HG03520 (cell line): ENCODE measurements at regions not wholly inside any gene's neighbourhood (a gene's known extent, or its start where the extent isn't known, plus 50 kb on each side); places are given as distances from the start of the nearest gene placed in this dataset.
A peak's percentile ranks its signal among the peaks of the same experiment; 100 is the strongest.

ENCODE experiments used
- ATAC-seq: cut with Tn5 transposase; IDR thresholded peaks from one replicate; pipeline ENCODE4 v1.9.1; 2021; ENCODE audit warnings: mild to moderate bottlenecking, moderate library complexity; ENCODE audit not compliant: unreplicated experiment

- no peak for ATAC-seq
Measured at GRCh38 chr6:137434640-137435039, 59.6 kb downstream of the OLIG3 start.

- ATAC-seq: peak; percentile 53
Measured at GRCh38 chr6:137432054-137432611, 62.1 kb downstream of the OLIG3 start.

DNA sequence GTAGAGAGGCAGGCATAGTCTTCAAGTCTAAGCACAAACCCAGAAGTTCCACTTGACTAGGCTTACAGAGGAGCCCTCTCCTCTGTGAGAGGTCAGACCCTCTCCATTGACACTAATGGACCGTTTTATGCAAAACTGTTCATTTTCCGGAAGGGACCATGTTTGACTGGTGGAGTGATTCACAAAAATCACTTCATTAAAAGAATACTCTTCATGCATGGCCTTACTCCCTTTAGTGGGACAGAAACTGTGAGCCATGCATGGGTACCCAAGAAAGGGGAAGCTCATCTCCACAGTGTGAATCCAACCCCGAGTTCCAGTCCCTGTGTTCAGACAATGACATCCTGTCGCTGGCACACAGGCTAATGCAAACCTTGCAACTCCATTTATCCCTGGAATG lies 63.2 kb downstream of the OLIG3 start:
- no peak for ATAC-seq

- ATAC-seq: no peak
Measured at GRCh38 chr6:137427656-137428290, 66.4 kb downstream of the OLIG3 start.

- no peak for ATAC-seq
Measured at GRCh38 chr6:137426007-137426689, 68.0 kb downstream of the OLIG3 start.

DNA sequence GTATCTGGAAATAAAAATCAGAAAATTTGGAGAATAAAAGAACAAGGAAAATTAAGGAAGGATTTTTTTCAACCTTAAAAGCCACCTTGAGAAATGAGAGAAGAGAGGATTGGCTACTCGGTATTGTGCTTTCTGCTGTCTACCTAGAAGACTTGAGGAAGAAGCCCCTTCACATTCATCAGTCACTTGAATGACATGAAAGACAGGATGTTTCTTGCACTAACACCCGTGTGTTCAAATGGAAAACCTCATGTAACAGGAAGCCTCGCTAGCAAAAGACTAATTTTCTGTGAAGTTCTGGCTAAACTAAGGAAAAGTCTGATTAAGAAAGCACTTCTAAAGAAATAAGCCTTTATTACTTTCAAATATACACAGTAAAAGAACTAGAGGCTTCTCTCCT lies 69.9 kb downstream of the OLIG3 start:
- ATAC-seq: no peak

GRCh38 chr6:137423451-137424168 lies 70.6 kb downstream of the OLIG3 start:
- no peak for ATAC-seq

- no peak for ATAC-seq
Measured at GRCh38 chr6:137417396-137417795, 76.8 kb downstream of the OLIG3 start.

DNA sequence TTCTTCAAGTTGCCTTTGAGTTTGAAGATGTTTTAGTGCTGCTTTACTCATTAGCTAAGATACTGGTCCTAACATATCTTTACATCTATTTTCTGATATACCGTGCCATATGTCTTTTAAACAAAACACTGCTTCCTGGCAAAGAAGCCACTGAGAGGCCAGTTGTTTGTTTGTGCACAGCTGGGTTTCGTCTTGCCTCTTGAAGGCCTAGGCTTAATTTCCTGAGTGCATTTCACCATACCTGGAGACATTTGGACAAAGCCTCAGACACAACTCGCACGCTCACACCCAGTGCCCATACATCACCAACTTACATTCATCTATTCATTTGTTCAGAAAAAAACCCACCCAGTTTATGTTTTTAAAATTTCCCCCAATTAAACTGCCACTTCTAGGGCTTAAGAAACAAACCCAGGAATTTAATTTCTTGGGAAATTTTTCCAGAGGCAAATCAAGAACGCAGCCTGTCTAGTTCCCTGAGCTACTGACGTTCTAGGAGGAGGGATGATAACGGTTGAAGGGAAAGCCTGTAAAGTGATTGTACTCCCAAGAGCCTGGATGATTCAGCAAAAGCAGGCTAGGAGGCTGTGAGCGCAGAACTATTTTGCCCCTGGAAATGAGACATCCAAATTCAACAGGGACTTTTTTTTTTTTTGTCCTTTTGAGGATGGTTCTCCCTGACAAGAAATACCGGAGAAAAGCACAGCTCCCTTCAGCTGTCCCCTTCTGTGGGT lies 77.7 kb downstream of the OLIG3 start:
- ATAC-seq: no peak

DNA sequence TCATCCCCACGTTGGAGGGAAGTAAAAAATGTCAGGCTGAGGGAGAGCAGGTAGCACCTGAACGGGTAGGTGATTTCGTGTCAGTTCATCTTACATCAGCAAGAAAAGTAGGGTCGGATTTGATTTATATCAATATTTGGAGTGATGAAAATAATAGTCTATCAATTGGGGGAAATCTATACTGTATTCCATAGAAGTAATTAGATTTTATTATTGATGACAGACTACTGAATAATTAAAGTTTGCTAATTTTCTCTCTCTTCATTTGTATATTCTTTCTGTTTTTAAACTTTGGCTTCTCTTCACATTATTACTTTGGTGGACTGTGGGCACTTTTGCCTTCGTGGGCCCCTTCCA lies 78.4 kb downstream of the OLIG3 start:
- ATAC-seq: no peak

DNA sequence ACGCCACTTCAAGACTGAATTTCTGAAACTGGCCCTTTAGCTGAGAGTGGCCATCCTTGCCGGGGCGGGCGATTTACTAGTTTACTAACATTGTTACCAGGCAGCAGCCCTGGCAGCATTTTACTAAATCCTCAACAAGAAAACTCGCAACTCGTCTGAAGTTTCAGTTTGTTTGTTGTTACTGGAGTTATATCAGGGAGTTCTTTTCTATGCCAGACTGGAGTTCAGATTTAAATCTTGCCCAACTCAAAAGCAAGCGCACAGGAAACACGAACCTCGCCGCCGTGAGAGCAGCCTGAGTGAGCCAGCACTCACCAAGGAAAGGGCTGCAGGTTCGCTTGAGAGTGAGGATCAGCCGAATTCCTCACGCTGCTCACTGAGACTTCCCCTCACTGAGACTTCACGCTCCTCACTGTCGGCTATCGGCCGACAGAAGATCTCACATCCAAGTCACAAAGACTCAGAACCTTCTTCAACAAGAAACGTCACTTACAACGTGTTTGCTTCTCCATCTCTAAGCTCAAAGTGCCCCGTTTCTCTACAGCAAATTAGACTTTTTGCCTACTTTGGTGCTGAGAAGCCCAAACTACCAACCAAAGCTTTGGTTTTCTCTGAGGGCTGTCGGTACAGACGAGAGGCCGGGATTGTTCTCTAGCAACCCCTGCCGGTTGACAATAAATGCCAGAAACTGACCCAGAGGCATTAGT lies 78.9 kb downstream of the OLIG3 start:
- ATAC-seq: peak; percentile 73

- no peak for ATAC-seq
Measured at GRCh38 chr6:137414599-137414998, 79.6 kb downstream of the OLIG3 start.

- no peak for ATAC-seq
Measured at GRCh38 chr6:137413482-137413881, 80.7 kb downstream of the OLIG3 start.

DNA sequence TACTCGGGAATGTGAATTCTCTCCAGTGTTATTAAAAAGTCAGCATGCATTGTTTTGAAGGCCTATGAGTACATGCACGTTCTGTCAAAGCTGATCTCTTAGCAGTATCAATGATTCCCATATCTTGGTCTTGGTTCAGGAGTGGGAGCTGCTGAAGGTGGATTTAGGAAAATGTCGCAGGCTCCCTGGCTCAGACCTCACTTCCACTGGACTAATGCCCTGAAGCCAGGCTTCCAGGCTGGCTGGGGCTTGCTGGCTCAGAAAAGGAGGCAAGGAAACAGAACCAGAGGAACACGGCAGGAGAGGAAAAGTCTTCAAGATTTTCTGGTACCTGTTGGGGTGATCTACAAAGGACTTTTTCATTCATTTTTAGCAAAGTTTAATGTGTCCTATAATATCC lies 81.6 kb downstream of the OLIG3 start:
- ATAC-seq: no peak

DNA sequence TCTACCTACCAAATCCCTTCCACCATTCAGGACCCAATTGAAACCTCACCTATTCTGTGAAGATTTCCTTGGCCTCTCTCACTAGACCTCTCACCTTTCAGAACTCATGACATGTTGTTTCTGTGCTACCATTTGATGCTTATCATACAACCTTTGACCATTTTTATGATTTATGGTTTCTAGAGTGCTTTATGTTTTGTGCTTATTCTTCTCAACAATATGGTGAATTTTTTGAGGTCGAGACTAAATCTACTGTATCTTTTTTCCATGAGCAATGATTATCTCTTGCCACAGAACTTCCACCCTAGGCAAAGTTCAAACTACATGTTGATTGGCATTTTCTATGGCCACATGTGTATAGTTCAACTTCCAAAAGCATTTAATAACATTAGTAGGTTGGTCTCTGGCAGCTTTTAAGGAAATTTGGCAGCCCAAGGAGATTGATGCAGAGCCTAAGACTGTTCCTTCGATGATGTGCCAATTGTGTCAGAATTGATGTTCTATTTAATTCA lies 84.9 kb downstream of the OLIG3 start:
- ATAC-seq: no peak

DNA sequence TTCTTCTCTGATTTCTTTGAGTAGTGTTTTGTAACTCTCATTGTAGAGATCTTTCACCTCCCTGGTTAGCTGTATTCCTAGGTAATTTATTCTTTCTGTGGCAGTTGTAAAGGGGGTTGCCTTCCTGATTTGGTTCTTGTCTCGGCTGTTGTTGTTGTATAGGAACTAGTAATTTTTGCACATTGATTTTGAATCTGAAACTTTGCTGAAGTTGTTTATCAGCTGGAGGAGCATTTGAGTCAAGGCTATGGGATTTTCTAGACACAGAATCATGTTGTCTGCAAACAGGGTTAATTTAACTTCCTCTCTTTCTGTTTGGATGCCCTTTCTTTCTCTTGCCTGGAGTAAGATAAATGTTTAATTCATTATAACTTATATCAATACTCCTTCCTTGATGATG lies 86.4 kb downstream of the OLIG3 start:
- ATAC-seq: no peak

DNA sequence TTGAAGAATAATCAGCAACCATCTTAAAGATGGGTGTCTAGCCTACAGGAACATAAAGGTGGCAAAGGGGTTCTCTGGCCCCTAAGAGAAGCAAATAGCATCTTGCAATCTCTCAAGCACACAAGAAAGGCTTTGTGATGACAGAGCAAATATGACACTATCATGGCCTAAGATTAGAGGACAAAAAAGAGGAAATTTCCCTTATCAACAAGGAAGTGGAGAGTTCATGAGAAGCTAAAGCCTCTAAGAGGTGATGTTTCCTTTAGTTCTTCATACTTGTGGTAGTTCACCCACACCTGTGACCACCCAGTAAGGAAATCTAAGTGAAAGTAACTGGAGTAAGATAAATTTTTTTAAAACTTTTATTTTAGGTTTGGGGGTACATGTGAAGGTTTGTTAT lies 88.4 kb downstream of the OLIG3 start:
- ATAC-seq: no peak

- no peak for ATAC-seq
Measured at GRCh38 chr6:137403855-137404254, 90.3 kb downstream of the OLIG3 start.

DNA sequence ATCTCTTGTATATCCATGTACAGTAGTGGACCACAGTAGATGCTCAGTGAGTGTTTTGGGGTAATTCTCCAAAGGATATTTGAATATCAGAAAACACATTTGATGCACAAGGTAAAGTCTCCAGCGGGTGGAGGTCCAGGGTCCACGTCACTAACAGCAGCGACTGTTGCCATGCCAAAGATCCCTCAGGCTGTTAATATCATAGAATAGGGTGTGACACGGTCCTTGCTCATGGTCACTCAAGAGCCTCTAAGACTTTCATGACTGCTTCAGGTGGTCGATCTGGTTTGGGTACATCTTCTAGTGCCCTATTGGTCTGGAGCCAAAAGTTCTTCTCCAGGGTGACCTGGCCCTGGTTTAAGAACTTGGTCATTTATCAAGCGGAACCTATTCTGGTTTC lies 90.8 kb downstream of the OLIG3 start:
- no peak for ATAC-seq

DNA sequence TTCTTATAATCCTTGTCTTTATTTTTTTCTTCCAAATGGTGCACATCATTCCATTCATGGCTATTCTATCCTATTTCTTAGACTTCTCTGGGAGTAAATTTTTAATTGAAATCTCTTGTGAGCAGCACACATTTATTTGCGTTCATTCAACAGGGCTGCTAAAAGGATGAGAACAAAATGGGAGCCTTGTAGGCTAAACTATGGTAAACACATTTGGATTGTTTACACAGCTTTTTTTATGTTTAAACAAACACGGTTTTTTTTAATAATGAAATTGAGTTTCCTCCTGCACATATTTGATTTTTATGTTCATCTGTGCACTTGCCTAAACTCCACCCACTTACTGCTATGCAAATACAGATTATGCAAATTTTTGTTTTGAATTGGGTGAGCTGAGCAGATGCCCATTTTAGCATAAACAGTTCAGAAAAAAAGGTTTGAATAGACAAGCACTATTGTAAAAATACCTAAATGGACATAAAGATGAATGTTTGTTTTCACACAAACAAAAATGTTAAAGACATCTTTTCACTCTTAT lies 92.0 kb downstream of the OLIG3 start:
- no peak for ATAC-seq
